Sciatic nerve (tissue), 2 donors: ENCODE measurements at regions not wholly inside any gene's neighbourhood (a gene's known extent, or its start where the extent isn't known, plus 50 kb on each side); places are given as distances from the start of the nearest gene placed in this dataset.
"Not testable (repeated sequence)": the region's sequence is repeated elsewhere in the genome, so short reads cannot be mapped to it uniquely, and the experiment has no call there.

Source experiments
- ATAC-seq: fragments of 200-7000 bp; cut with Tn5 transposase; one replicate; pipeline ENCODE4 v1.9.1; 2020; ENCODE audit warnings: mild to moderate bottlenecking, moderate library complexity
- DNase-seq: peaks from one replicate; pipeline ENCODE4 v3.0.0-alpha.2; 2020; ENCODE audit warnings: low spot score
- intact Hi-C: fragments of 100-400 bp; cut with DNase I; formaldehyde crosslinking; loops from one replicate; pipeline ENCODE4 v1.14.2; 2022
- donor health status: DM: no; HTN: no; CAD: no.
- donor health status: DM: no; HTN: no; CAD: no.

- no peak for DNase-seq
- ATAC-seq, result no peak
- intact Hi-C loops, result no loop called here
These were observed 102.5 kb upstream of the CASK start for GRCh38 chrX:42025861-42026260.

GRCh38 chrX:42023122-42023521 is 99.8 kb upstream of the CASK start:
- intact Hi-C loops, result no loop called here
- DNase-seq (no peak), ATAC-seq (no peak)

- no peak for DNase-seq
- ATAC-seq, result no peak
- intact Hi-C loops, result no loop called here
These were observed 98.8 kb upstream of the CASK start for GRCh38 chrX:42022158-42022557.

GRCh38 chrX:42021058-42021457 is 97.7 kb upstream of the CASK start:
- intact Hi-C loops, result no loop called here
- no peak for DNase-seq
- no peak for ATAC-seq

- intact Hi-C loops, result no loop called here
- DNase-seq (no peak), ATAC-seq (no peak)
These were observed 96.9 kb upstream of the CASK start for GRCh38 chrX:42020225-42020624.

GRCh38 chrX:42017971-42018370 is 94.6 kb upstream of the CASK start:
- intact Hi-C loops, result no loop called here
- ATAC-seq, result no peak
- DNase-seq, result no peak

- ATAC-seq (no peak), DNase-seq (no peak)
- intact Hi-C loops, result no loop called here
These were observed 77.5 kb upstream of the CASK start for GRCh38 chrX:42000836-42001235.

GRCh38 chrX:41984628-41985027 is 61.3 kb upstream of the CASK start:
- no peak for ATAC-seq
- DNase-seq, result no peak
- intact Hi-C loops, result no loop called here

GRCh38 chrX:41982953-41983352 is 59.6 kb upstream of the CASK start:
- intact Hi-C loops, result no loop called here
- DNase-seq (no peak), ATAC-seq (no peak)

GRCh38 chrX:41981481-41982013 is 58.2 kb upstream of the CASK start:
- intact Hi-C loops, result no loop called here
- ATAC-seq (no peak), DNase-seq (no peak)

GRCh38 chrX:41974677-41975076 is 51.3 kb upstream of the CASK start:
- DNase-seq, intact Hi-C loops, ATAC-seq: not testable (repeated sequence)

- ATAC-seq, result no peak
- intact Hi-C loops, result no loop called here
- DNase-seq, result no peak
These were observed 49.9 kb upstream of the CASK start for GRCh38 chrX:41973208-41973607.
